A549 (cell line): ENCODE measurements at regions not wholly inside any gene's neighbourhood (a gene's known extent, or its start where the extent isn't known, plus 50 kb on each side); places are given as distances from the start of the nearest gene placed in this dataset.

Source experiments
- ATAC-seq, 2 experiments: fragments of 200-7000 bp in 1 of 2; fragments of >200 bp in 1 of 2; cut with Nextera tagmentation in 1 of 2; cut with Tn5 transposase in 1 of 2; 3 replicates each; pipeline versions ENCODE4 v1.8.0 to v1.9.1; 2018 to 2020; ENCODE audit warnings: mild to moderate bottlenecking in 1 of 2, moderate library complexity in 1 of 2
- CTCF ChIA-PET: fragments of 300-600 bp; sonication (Branson Sonifier 250); formaldehyde crosslinking; extraction: SDS; loops from one replicate; lab custom pipeline; 2021; ENCODE audit warnings: antibody characterized with exemption, inconsistent platforms; lab: Yijun Ruan, JAX
- POLR2A ChIA-PET: fragments of 350-600 bp; formaldehyde crosslinking; extraction: SDS; loops from one replicate; lab custom pipeline; 2021; ENCODE audit warnings: antibody characterized with exemption, inconsistent platforms; lab: Yijun Ruan, JAX
- DNase-seq, 2 experiments: peaks; one replicate each; pipeline versions ENCODE4 v3.0.0 to v3.0.0-alpha.2; 2011 to 2016; ENCODE audit warnings: low read depth in 1 of 2, low spot score in 1 of 2
- FAIRE-seq: peaks from 2 replicates; lab custom pipeline; 2011; peaks lifted over from hg19 to GRCh38; lab: Jason Lieb, UNC
- H3K27ac ChIP-seq, 2 experiments: fragments of >200 bp; sonication (Bioruptor Twin); formaldehyde crosslinking; 3 replicates each; pipeline ENCODE4 v1.5.1; 2016 to 2017
- H3K4me1 ChIP-seq: fragments of >200 bp; sonication (Bioruptor Twin); formaldehyde crosslinking; 3 replicates; pipeline ENCODE4 v1.6.1; 2016
- H3K4me2 ChIP-seq: fragments of >200 bp; sonication (Bioruptor Twin); formaldehyde crosslinking; 3 replicates; pipeline ENCODE4 v1.6.1; 2016
- H3K4me3 ChIP-seq: fragments of >200 bp; sonication (Bioruptor Twin); formaldehyde crosslinking; 3 replicates; pipeline ENCODE4 v1.5.1; 2016
- H3K9me3 ChIP-seq: fragments of >200 bp; sonication (Bioruptor Twin); formaldehyde crosslinking; 3 replicates; pipeline ENCODE4 v1.6.1; 2016
- ATOH8 ChIP-seq: fragments of 250-450 bp; sonication (Bioruptor Pico); IDR thresholded peaks from 2 replicates; pipeline ENCODE4 v1.5.0; 2020; ENCODE audit warnings: low read depth, mild to moderate bottlenecking, moderate library complexity
- BHLHE40 ChIP-seq: IDR thresholded peaks from 2 replicates; pipeline ENCODE4 v1.6.1; 2012; ENCODE audit warnings: low read depth, low read length, inconsistent platforms
- CTCF ChIP-seq: fragments of >200 bp; sonication (Bioruptor Twin); formaldehyde crosslinking; IDR thresholded peaks from 3 replicates; pipeline ENCODE4 v1.5.1; 2016
- ESRRA ChIP-seq: fragments of 150-350 bp; IDR thresholded peaks from 2 replicates; pipeline ENCODE4 v1.6.1; 2014; ENCODE audit warnings: mild to moderate bottlenecking, low read length, borderline replicate concordance
- FOSB ChIP-seq: fragments of 250-450 bp; sonication (Bioruptor Pico); IDR thresholded peaks from 2 replicates; pipeline ENCODE4 v1.5.0; 2020; ENCODE audit warnings: mild to moderate bottlenecking, moderate library complexity
- GATA3 ChIP-seq: IDR thresholded peaks from 2 replicates; pipeline ENCODE4 v1.6.1; 2012; ENCODE audit warnings: borderline replicate concordance
- HDAC2 ChIP-seq: fragments of 200-600 bp; sonication (generic); IDR thresholded peaks from 2 replicates; pipeline ENCODE4 v1.6.1; 2016
- HES2 ChIP-seq: fragments of >200 bp; sonication (Bioruptor Twin); formaldehyde crosslinking; IDR thresholded peaks from 2 replicates; pipeline ENCODE4 v1.6.1; 2016
- HEYL ChIP-seq: fragments of 250-450 bp; sonication (Bioruptor Pico); IDR thresholded peaks from 2 replicates; pipeline ENCODE4 v1.8.0; 2021; ENCODE audit warnings: mild to moderate bottlenecking, moderate library complexity
- JUNB ChIP-seq: fragments of >200 bp; sonication (Bioruptor Twin); formaldehyde crosslinking; IDR thresholded peaks from 2 replicates; pipeline ENCODE4 v1.6.1; 2016
- KDM5A ChIP-seq: fragments of 200-600 bp; sonication (generic); IDR thresholded peaks from 2 replicates; pipeline ENCODE4 v1.6.1; 2016; ENCODE audit warnings: antibody characterized with exemption, mild to moderate bottlenecking
- MAFK ChIP-seq: fragments of 450-650 bp; IDR thresholded peaks from 2 replicates; pipeline ENCODE4 v1.6.1; 2014; ENCODE audit not compliant: partially characterized antibody
- NFE2L2 ChIP-seq: fragments of 150-350 bp; conservative IDR thresholded peaks from 2 replicates; pipeline ENCODE4 v1.6.1; 2014; ENCODE audit warnings: low read length
- POLR2A ChIP-seq: IDR thresholded peaks from 2 replicates; pipeline ENCODE4 v1.6.1; 2012; ENCODE audit warnings: mild to moderate bottlenecking, low read length
- RARB ChIP-seq: fragments of 250-450 bp; sonication (Bioruptor Pico); IDR thresholded peaks from 2 replicates; pipeline ENCODE4 v1.8.0; 2021; ENCODE audit warnings: mild to moderate bottlenecking, moderate library complexity
- TFCP2L1 ChIP-seq: fragments of 250-450 bp; sonication (Bioruptor Pico); IDR thresholded peaks from 2 replicates; pipeline ENCODE4 v1.5.0; 2021; ENCODE audit warnings: mild to moderate bottlenecking
- ZFP36 ChIP-seq: fragments of 450-650 bp; IDR thresholded peaks from 2 replicates; pipeline ENCODE4 v1.6.1; 2014; ENCODE audit warnings: borderline replicate concordance; ENCODE audit not compliant: partially characterized antibody
- ZSCAN20 ChIP-seq: fragments of 250-450 bp; sonication (Bioruptor Pico); IDR thresholded peaks from 2 replicates; pipeline ENCODE4 v1.8.0; 2022; ENCODE audit warnings: mild to moderate bottlenecking, moderate library complexity
- WGBS: methylation state at CpG from one replicate; pipeline ENCODE4 v1.1.6; 2017; ENCODE audit errors: missing lambda C conversion rate; 5-methylcytosine and 5-hydroxymethylcytosine counted together

- TF ChIP-seq ZFP36: peak; percentile 20
- no peak for TF ChIP-seq RARB (CRISPR knock-in tag)
- TF ChIP-seq, all 56 proteins: peak for 1
- no peak for FAIRE-seq
- CTCF ChIA-PET: no interaction called here
- H3K9me3 ChIP-seq: no peaks in the 10 kb centered on the region
- no peak overlapping the region for H3K27ac ChIP-seq
- H3K4me2 ChIP-seq: no peak overlapping the region
- POLR2A ChIA-PET: no interaction called here
- 18% methylated on average over 3 of the region's 3 CpGs for WGBS
- ATAC-seq: no peak
- no peak overlapping the region for H3K4me3 ChIP-seq
- DNase-seq: no peak
- H3K4me1 ChIP-seq: no peaks in the 10 kb centered on the region
Observed at GRCh38 chr16:79349803-79350202, 250.7 kb downstream of the MAF start.

- FAIRE-seq: no peak
- POLR2A ChIA-PET: no interaction called here
Observed at GRCh38 chr16:79348521-79349306, 251.8 kb downstream of the MAF start.

GRCh38 chr16:79347277-79347676 lies 253.3 kb downstream of the MAF start:
- DNase-seq (no peak), FAIRE-seq (no peak), ATAC-seq (no peak)
- H3K4me2 ChIP-seq: no peak overlapping the region
- no peak for TF ChIP-seq RARB (CRISPR knock-in tag)
- TF ChIP-seq HES2: no peak
- no peak for TF ChIP-seq KDM5A
- TF ChIP-seq CTCF: no peak
- no peak overlapping the region for H3K4me3 ChIP-seq
- POLR2A ChIA-PET: no interaction called here
- no peak overlapping the region for H3K27ac ChIP-seq
- CTCF ChIA-PET: no interaction called here
- WGBS: 42% methylated on average over 19 of the region's 19 CpGs
- H3K4me1 ChIP-seq: no peaks in the 10 kb centered on the region
- H3K9me3 ChIP-seq: no peaks in the 10 kb centered on the region

More at GRCh38 chr16:79348521-79349306, 251.8 kb downstream of the MAF start:
- no peak overlapping the region for H3K27ac ChIP-seq
- CTCF ChIA-PET: no interaction called here
- H3K4me3 ChIP-seq: no peak overlapping the region
- no peak for ATAC-seq
- DNase-seq: no peak
- no peaks in the 10 kb centered on the region for H3K9me3 ChIP-seq
- 54% methylated on average over 11 of the region's 11 CpGs for WGBS
- no peaks in the 10 kb centered on the region for H3K4me1 ChIP-seq
- TF ChIP-seq FOSB (no peak), TFCP2L1 (CRISPR knock-in tag) (no peak), HES2 (no peak), JUNB (no peak), HDAC2 (no peak), NFE2L2 (no peak), ESRRA (no peak), ZSCAN20 (no peak), GATA3 (no peak)
- H3K4me2 ChIP-seq: no peak overlapping the region

- no peaks in the 10 kb centered on the region for H3K9me3 ChIP-seq
- POLR2A ChIA-PET: no interaction called here
- H3K4me1 ChIP-seq: no peaks in the 10 kb centered on the region
- ATAC-seq: no peak
- H3K4me2 ChIP-seq: no peak overlapping the region
- TF ChIP-seq BHLHE40: no peak
- CTCF ChIA-PET: no interaction called here
- 14% methylated on average over 7 of the region's 7 CpGs for WGBS
- no peak for FAIRE-seq
- H3K4me3 ChIP-seq: no peak overlapping the region
- no peak for DNase-seq
- H3K27ac ChIP-seq: no peak overlapping the region
Observed at GRCh38 chr16:79339863-79340262, 260.7 kb downstream of the MAF start.

- DNase-seq (no peak), FAIRE-seq (no peak), ATAC-seq (no peak)
- TF ChIP-seq POLR2A: no peak
- TF ChIP-seq HEYL: no peak
- TF ChIP-seq MAFK: no peak
- no peak for TF ChIP-seq TFCP2L1 (CRISPR knock-in tag)
- TF ChIP-seq ATOH8 (CRISPR knock-in tag): no peak
- POLR2A ChIA-PET: no interaction called here
- Histone ChIP-seq H3K4me2 (no peak overlapping the region), H3K4me3 (no peak overlapping the region), H3K27ac (no peak overlapping the region), H3K4me1 (no peaks in the 10 kb centered on the region), H3K9me3 (no peaks in the 10 kb centered on the region)
- CTCF ChIA-PET: no interaction called here
- 12% methylated on average over 7 of the region's 7 CpGs for WGBS
Observed at GRCh38 chr16:79337906-79338305, 262.6 kb downstream of the MAF start.
